Duodenal mucosa (tissue), 2 donors: ENCODE measurements at regions not wholly inside any gene's neighbourhood (a gene's known extent, or its start where the extent isn't known, plus 50 kb on each side); places are given as distances from the start of the nearest gene placed in this dataset.

Source experiments
- H3K27ac ChIP-seq: one replicate; pipeline ENCODE4 v1.7.0; 2013; ENCODE audit warnings: low read depth, low read length
- H3K27me3 ChIP-seq, 2 donors: one replicate each; pipeline ENCODE4 v1.7.0; 2013; ENCODE audit warnings: low read length in 2 of 2, control low read depth in 1 of 2; ENCODE audit not compliant: insufficient read depth in 2 of 2, control insufficient read depth in 1 of 2
- H3K36me3 ChIP-seq, 2 donors: one replicate each; pipeline ENCODE4 v1.7.0; 2013; ENCODE audit warnings: low read length in 2 of 2, control low read depth in 1 of 2; ENCODE audit not compliant: insufficient read depth in 2 of 2, control insufficient read depth in 1 of 2
- H3K4me1 ChIP-seq, 2 donors: one replicate each; pipeline ENCODE4 v1.7.0; 2013; ENCODE audit warnings: low read length in 2 of 2, control low read depth in 1 of 2; ENCODE audit not compliant: insufficient read depth in 2 of 2, control insufficient read depth in 1 of 2
- H3K4me3 ChIP-seq, 2 donors: one replicate each; pipeline ENCODE4 v1.7.0; 2013; ENCODE audit warnings: low read length in 2 of 2, low read depth in 1 of 2
- H3K9ac ChIP-seq, 2 donors: one replicate each; pipeline ENCODE4 v1.7.0; 2013; ENCODE audit warnings: low read length in 2 of 2, low read depth in 1 of 2
- H3K9me3 ChIP-seq, 2 donors: one replicate each; pipeline ENCODE4 v1.7.0; 2013; ENCODE audit warnings: low read length in 2 of 2, control low read depth in 1 of 2; ENCODE audit not compliant: control insufficient read depth in 1 of 2

- no peak overlapping the region for H3K4me3 ChIP-seq
- H3K27ac ChIP-seq = no peak overlapping the region
- H3K9ac ChIP-seq = no peak overlapping the region
- no peaks in the 10 kb centered on the region for H3K9me3 ChIP-seq
- no peaks in the 10 kb centered on the region for H3K27me3 ChIP-seq
- no peaks in the 10 kb centered on the region for H3K4me1 ChIP-seq
- no peaks in the 10 kb centered on the region for H3K36me3 ChIP-seq
Measured at GRCh38 chr12:65659681-65660080, 164.6 kb upstream of the HMGA2 start.

GRCh38 chr12:65660096-65660495 lies 164.2 kb upstream of the HMGA2 start:
- Histone ChIP-seq H3K9ac (no peak overlapping the region), H3K4me1 (no peaks in the 10 kb centered on the region), H3K27ac (no peak overlapping the region), H3K4me3 (no peak overlapping the region), H3K36me3 (no peaks in the 10 kb centered on the region), H3K9me3 (no peaks in the 10 kb centered on the region), H3K27me3 (no peaks in the 10 kb centered on the region)

- no peak overlapping the region for H3K27ac ChIP-seq
- no peaks in the 10 kb centered on the region for H3K9me3 ChIP-seq
- no peaks in the 10 kb centered on the region for H3K27me3 ChIP-seq
- H3K4me3 ChIP-seq = no peak overlapping the region
- no peak overlapping the region for H3K9ac ChIP-seq
- H3K4me1 ChIP-seq = no peaks in the 10 kb centered on the region
- H3K36me3 ChIP-seq = no peaks in the 10 kb centered on the region
Measured at GRCh38 chr12:65660836-65661235, 163.4 kb upstream of the HMGA2 start.

- no peak overlapping the region for H3K27ac ChIP-seq
- H3K27me3 ChIP-seq = no peaks in the 10 kb centered on the region
- no peaks in the 10 kb centered on the region for H3K4me1 ChIP-seq
- no peak overlapping the region for H3K4me3 ChIP-seq
- no peak overlapping the region for H3K9ac ChIP-seq
- H3K9me3 ChIP-seq = no peaks in the 10 kb centered on the region
- H3K36me3 ChIP-seq = no peaks in the 10 kb centered on the region
Measured at GRCh38 chr12:65662590-65662989, 161.7 kb upstream of the HMGA2 start.

- H3K9me3 ChIP-seq = no peaks in the 10 kb centered on the region
- H3K27me3 ChIP-seq = no peaks in the 10 kb centered on the region
- H3K4me1 ChIP-seq = no peaks in the 10 kb centered on the region
- no peak overlapping the region for H3K4me3 ChIP-seq
- no peaks in the 10 kb centered on the region for H3K36me3 ChIP-seq
- no peak overlapping the region for H3K27ac ChIP-seq
- H3K9ac ChIP-seq = no peak overlapping the region
Measured at GRCh38 chr12:65663097-65663496, 161.2 kb upstream of the HMGA2 start.

GRCh38 chr12:65663648-65664047 lies 160.6 kb upstream of the HMGA2 start:
- no peak overlapping the region for H3K9ac ChIP-seq
- H3K27ac ChIP-seq = no peak overlapping the region
- no peaks in the 10 kb centered on the region for H3K4me1 ChIP-seq
- no peak overlapping the region for H3K4me3 ChIP-seq
- H3K27me3 ChIP-seq = no peaks in the 10 kb centered on the region
- no peaks in the 10 kb centered on the region for H3K36me3 ChIP-seq
- no peaks in the 10 kb centered on the region for H3K9me3 ChIP-seq

- no peaks in the 10 kb centered on the region for H3K4me1 ChIP-seq
- H3K36me3 ChIP-seq = no peaks in the 10 kb centered on the region
- H3K9me3 ChIP-seq = no peaks in the 10 kb centered on the region
- no peak overlapping the region for H3K4me3 ChIP-seq
- no peak overlapping the region for H3K27ac ChIP-seq
- no peak overlapping the region for H3K9ac ChIP-seq
- no peaks in the 10 kb centered on the region for H3K27me3 ChIP-seq
Measured at GRCh38 chr12:65664715-65665250, 159.5 kb upstream of the HMGA2 start.

GRCh38 chr12:65665817-65666216 lies 158.5 kb upstream of the HMGA2 start:
- no peaks in the 10 kb centered on the region for H3K36me3 ChIP-seq

GRCh38 chr12:65666876-65667275 lies 157.4 kb upstream of the HMGA2 start:
- Histone ChIP-seq H3K36me3 (no peaks in the 10 kb centered on the region), H3K27ac (no peak overlapping the region), H3K9me3 (no peaks in the 10 kb centered on the region), H3K9ac (no peak overlapping the region), H3K4me1 (no peaks in the 10 kb centered on the region), H3K4me3 (no peak overlapping the region), H3K27me3 (peaks cover 0 to 3% of the 10 kb centered on the region in 2 donors)

More at GRCh38 chr12:65665817-65666216, 158.5 kb upstream of the HMGA2 start:
- H3K4me3 ChIP-seq = no peak overlapping the region
- H3K4me1 ChIP-seq = no peaks in the 10 kb centered on the region
- peaks cover 0 to under 1% of the 10 kb centered on the region in 2 donors for H3K27me3 ChIP-seq
- H3K9ac ChIP-seq = no peak overlapping the region
- H3K9me3 ChIP-seq = no peaks in the 10 kb centered on the region
- H3K27ac ChIP-seq = no peak overlapping the region

GRCh38 chr12:65667932-65668331 lies 156.4 kb upstream of the HMGA2 start:
- Histone ChIP-seq H3K4me1 (no peaks in the 10 kb centered on the region), H3K27ac (no peak overlapping the region), H3K27me3 (peaks cover 0 to 3% of the 10 kb centered on the region in 2 donors), H3K9ac (no peak overlapping the region), H3K36me3 (no peaks in the 10 kb centered on the region), H3K9me3 (no peaks in the 10 kb centered on the region), H3K4me3 (no peak overlapping the region)
